ENCODE measurements at regions not wholly inside any gene's neighbourhood (a gene's known extent, or its start where the extent isn't known, plus 50 kb on each side); places are given as distances from the start of the nearest gene placed in this dataset.

GRCh38 chr5:13488254-13488931 is 456.1 kb downstream of the DNAH5 start:
- no peak overlapping the region for H2AFZ ChIP-seq
- H3K27me3 ChIP-seq: no peaks in the 10 kb centered on the region
- no peaks in the 10 kb centered on the region for H3K79me2 ChIP-seq
- no peaks in the 10 kb centered on the region for H3K36me3 ChIP-seq (replicated peaks; ENCODE audit: insufficient read depth, low read depth)
- H4K20me1 ChIP-seq (ENCODE audit: insufficient read depth, poor library complexity, severe bottlenecking): no peaks in the 10 kb centered on the region
- DNase-seq (ENCODE audit: low spot score): no peak
- H3K27ac ChIP-seq: no peak overlapping the region
- no peaks in the 10 kb centered on the region for H3K9me2 ChIP-seq (replicated peaks; ENCODE audit: insufficient read depth)
- H3K9me3 ChIP-seq (ENCODE audit: low read depth): no peaks in the 10 kb centered on the region
- no peak overlapping the region for H3K4me3 ChIP-seq
- no peaks in the 10 kb centered on the region for H3K4me1 ChIP-seq (ENCODE audit: insufficient read depth)
- H3K4me2 ChIP-seq: no peak overlapping the region
- WGBS (ENCODE audit: low lambda C conversion rate, missing lambda C conversion rate): 91% methylated on average over 8 of the region's 8 CpGs
- no peak for TF ChIP-seq EZH2phosphoT487 (IDR thresholded peaks at IDR 0.05; ENCODE audit: low read depth, severe bottlenecking, unreplicated experiment)
- TF ChIP-seq EZH2 (IDR thresholded peaks at IDR 0.05; ENCODE audit: borderline replicate concordance): no peak
- no peak for TF ChIP-seq CTCF (IDR thresholded peaks at IDR 0.05; ENCODE audit: poor library complexity)

- H3K36me3 ChIP-seq (replicated peaks; ENCODE audit: insufficient read depth, low read depth): no peaks in the 10 kb centered on the region
- no peaks in the 10 kb centered on the region for H3K9me3 ChIP-seq (ENCODE audit: low read depth)
- DNase-seq (ENCODE audit: low spot score): no peak
- no peak overlapping the region for H3K27ac ChIP-seq
- no peak overlapping the region for H3K4me3 ChIP-seq
- H3K79me2 ChIP-seq: no peaks in the 10 kb centered on the region
- no peaks in the 10 kb centered on the region for H3K9me2 ChIP-seq (replicated peaks; ENCODE audit: insufficient read depth)
- H4K20me1 ChIP-seq (ENCODE audit: insufficient read depth, poor library complexity, severe bottlenecking): no peaks in the 10 kb centered on the region
- H2AFZ ChIP-seq: no peak overlapping the region
- no peak for TF ChIP-seq CTCF (IDR thresholded peaks at IDR 0.05; ENCODE audit: poor library complexity)
- no peak for TF ChIP-seq EZH2 (IDR thresholded peaks at IDR 0.05; ENCODE audit: borderline replicate concordance)
- TF ChIP-seq EZH2phosphoT487 (IDR thresholded peaks at IDR 0.05; ENCODE audit: low read depth, severe bottlenecking, unreplicated experiment): no peak
- H3K4me2 ChIP-seq: no peak overlapping the region
- WGBS (ENCODE audit: low lambda C conversion rate, missing lambda C conversion rate): 56% methylated on average over 2 of the region's 2 CpGs
- H3K4me1 ChIP-seq (ENCODE audit: insufficient read depth): no peaks in the 10 kb centered on the region
- no peaks in the 10 kb centered on the region for H3K27me3 ChIP-seq
These were observed 463.7 kb downstream of the DNAH5 start for GRCh38 chr5:13480834-13481233.

- no peak overlapping the region for H3K4me3 ChIP-seq
- DNase-seq (ENCODE audit: low spot score): peak; percentile 74
- TF ChIP-seq CTCF (IDR thresholded peaks at IDR 0.05; ENCODE audit: poor library complexity) (peak; percentile 72), EZH2phosphoT487 (IDR thresholded peaks at IDR 0.05; ENCODE audit: low read depth, severe bottlenecking, unreplicated experiment) (no peak)
- no peaks in the 10 kb centered on the region for H3K79me2 ChIP-seq
- 29% methylated on average over 9 of the region's 9 CpGs for WGBS (ENCODE audit: low lambda C conversion rate, missing lambda C conversion rate)
- H2AFZ ChIP-seq: no peak overlapping the region
- no peaks in the 10 kb centered on the region for H3K4me1 ChIP-seq (ENCODE audit: insufficient read depth)
- H3K9me2 ChIP-seq (replicated peaks; ENCODE audit: insufficient read depth): no peaks in the 10 kb centered on the region
- H3K27me3 ChIP-seq: no peaks in the 10 kb centered on the region
- no peaks in the 10 kb centered on the region for H4K20me1 ChIP-seq (ENCODE audit: insufficient read depth, poor library complexity, severe bottlenecking)
- H3K9me3 ChIP-seq (ENCODE audit: low read depth): no peaks in the 10 kb centered on the region
- H3K4me2 ChIP-seq: peak overlapping the region; percentile 12
- H3K36me3 ChIP-seq (replicated peaks; ENCODE audit: insufficient read depth, low read depth): no peaks in the 10 kb centered on the region
- no peak overlapping the region for H3K27ac ChIP-seq
These were observed 465.5 kb downstream of the DNAH5 start for GRCh38 chr5:13478831-13479465.

All from hepatocyte (in vitro differentiated cells).